ENCODE measurements at regions not wholly inside any gene's neighbourhood (a gene's known extent, or its start where the extent isn't known, plus 50 kb on each side); places are given as distances from the start of the nearest gene placed in this dataset.

DNA sequence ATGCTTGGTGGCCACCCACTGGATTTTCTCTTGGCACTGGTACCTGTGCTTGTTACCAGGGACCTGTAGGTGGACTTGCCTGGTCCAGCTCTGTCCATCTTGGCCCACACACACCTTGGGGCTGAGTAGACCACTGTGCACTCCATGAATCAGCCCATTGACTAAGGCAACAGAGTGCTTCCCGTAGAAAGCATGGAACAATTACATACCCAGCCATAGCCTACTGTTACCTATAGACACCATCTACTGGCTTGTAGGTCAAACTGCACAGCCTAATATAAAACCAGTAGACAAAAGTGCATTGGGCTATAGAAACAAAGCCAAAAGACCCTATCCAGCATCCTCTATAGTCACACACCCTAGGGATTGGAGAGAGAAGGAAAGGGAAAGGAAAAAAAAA, 378.9 kb downstream of the OTOL1 start:
- TF ChIP-seq CTCF (IDR thresholded peaks at IDR 0.05), result no peak
- TF ChIP-seq POLR2A (IDR thresholded peaks at IDR 0.05), result no peak
- no peak for TF ChIP-seq POLR2AphosphoS5 (IDR thresholded peaks at IDR 0.05)
- no peak for TF ChIP-seq EP300 (IDR thresholded peaks at IDR 0.05)

Measured in gastroesophageal sphincter (tissue), 3 donors.